BLaER1 (cell line): ENCODE measurements at regions not wholly inside any gene's neighbourhood (a gene's known extent, or its start where the extent isn't known, plus 50 kb on each side); places are given as distances from the start of the nearest gene placed in this dataset.

Source experiments
- H3K27ac ChIP-seq: shearing (Covaris generic); formaldehyde crosslinking; 2 replicates; pipeline ENCODE4 v1.8.1; 2022
- H3K27me3 ChIP-seq: shearing (Covaris generic); formaldehyde crosslinking; 2 replicates; pipeline ENCODE4 v1.8.1; 2022
- H3K36me3 ChIP-seq: shearing (Covaris generic); formaldehyde crosslinking; 2 replicates; pipeline ENCODE4 v1.8.1; 2022
- H3K4me1 ChIP-seq: shearing (Covaris generic); formaldehyde crosslinking; 2 replicates; pipeline ENCODE4 v1.8.1; 2022
- H3K4me2 ChIP-seq: shearing (Covaris generic); formaldehyde crosslinking; 2 replicates; pipeline ENCODE4 v1.8.1; 2022
- H3K4me3 ChIP-seq: shearing (Covaris generic); formaldehyde crosslinking; 2 replicates; pipeline ENCODE4 v1.8.1; 2022
- H3K9ac ChIP-seq: shearing (Covaris generic); formaldehyde crosslinking; 2 replicates; pipeline ENCODE4 v1.8.1; 2022
- H3K9me3 ChIP-seq: shearing (Covaris generic); formaldehyde crosslinking; 2 replicates; pipeline ENCODE4 v1.8.1; 2022
- H4K20me1 ChIP-seq: shearing (Covaris generic); formaldehyde crosslinking; 2 replicates; pipeline ENCODE4 v1.8.1; 2022
- Cebpa-rat ChIP-seq: shearing (Covaris generic); IDR thresholded peaks from 2 replicates; pipeline ENCODE4 v1.8.1; 2022

GRCh38 chr2:150160058-150160457 is 327.4 kb downstream of the RND3 start:
- no peaks in the 10 kb centered on the region for H4K20me1 ChIP-seq
- H3K4me3 ChIP-seq: no peak overlapping the region
- no peaks in the 10 kb centered on the region for H3K36me3 ChIP-seq
- no peak overlapping the region for H3K4me2 ChIP-seq
- no peak overlapping the region for H3K27ac ChIP-seq
- TF ChIP-seq Cebpa-rat: no peak
- H3K27me3 ChIP-seq: no peaks in the 10 kb centered on the region
- H3K4me1 ChIP-seq: no peaks in the 10 kb centered on the region
- H3K9ac ChIP-seq: no peak overlapping the region
- H3K9me3 ChIP-seq: no peaks in the 10 kb centered on the region

GRCh38 chr2:150159300-150159699 is 328.2 kb downstream of the RND3 start:
- H3K27ac ChIP-seq: no peak overlapping the region
- no peak overlapping the region for H3K9ac ChIP-seq
- no peak for TF ChIP-seq Cebpa-rat
- no peaks in the 10 kb centered on the region for H4K20me1 ChIP-seq
- no peaks in the 10 kb centered on the region for H3K9me3 ChIP-seq
- no peak overlapping the region for H3K4me2 ChIP-seq
- H3K36me3 ChIP-seq: no peaks in the 10 kb centered on the region
- H3K4me1 ChIP-seq: no peaks in the 10 kb centered on the region
- H3K27me3 ChIP-seq: no peaks in the 10 kb centered on the region
- H3K4me3 ChIP-seq: no peak overlapping the region

DNA sequence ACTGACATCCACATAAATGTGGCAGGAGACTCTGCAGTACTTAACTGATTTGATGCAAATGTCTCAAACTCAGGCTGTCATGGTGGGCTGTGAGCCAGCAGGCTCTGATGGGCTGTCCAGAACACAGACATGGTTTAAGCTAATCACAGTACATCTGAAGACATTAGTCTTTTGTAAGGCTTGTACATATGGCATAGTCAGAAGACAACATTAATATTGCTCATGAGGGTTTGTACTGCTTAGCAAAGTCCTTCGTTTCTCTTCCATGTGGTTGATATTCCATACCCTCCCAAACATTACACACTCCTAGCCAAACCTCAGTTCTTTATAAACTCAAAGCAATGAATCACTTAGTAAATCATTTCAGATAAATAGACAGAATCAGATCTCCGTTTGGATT is 330.6 kb downstream of the RND3 start:
- Histone ChIP-seq H3K36me3 (no peaks in the 10 kb centered on the region), H3K4me2 (no peak overlapping the region), H3K27ac (no peak overlapping the region), H3K4me1 (no peaks in the 10 kb centered on the region), H3K9me3 (no peaks in the 10 kb centered on the region), H3K4me3 (no peak overlapping the region), H3K27me3 (no peaks in the 10 kb centered on the region), H4K20me1 (no peaks in the 10 kb centered on the region), H3K9ac (no peak overlapping the region)
- TF ChIP-seq Cebpa-rat: no peak

- H3K9me3 ChIP-seq: no peaks in the 10 kb centered on the region
- no peak for TF ChIP-seq Cebpa-rat
- no peak overlapping the region for H3K4me3 ChIP-seq
- H3K4me1 ChIP-seq: no peaks in the 10 kb centered on the region
- no peak overlapping the region for H3K4me2 ChIP-seq
- no peaks in the 10 kb centered on the region for H4K20me1 ChIP-seq
- H3K9ac ChIP-seq: no peak overlapping the region
- no peak overlapping the region for H3K27ac ChIP-seq
- H3K27me3 ChIP-seq: no peaks in the 10 kb centered on the region
- H3K36me3 ChIP-seq: no peaks in the 10 kb centered on the region
These were observed 331.1 kb downstream of the RND3 start for GRCh38 chr2:150156415-150156814.

GRCh38 chr2:150154308-150154797 is 333.1 kb downstream of the RND3 start:
- TF ChIP-seq Cebpa-rat: no peak
- Histone ChIP-seq H3K4me2 (no peak overlapping the region), H3K27ac (no peak overlapping the region), H3K4me3 (no peak overlapping the region), H3K9me3 (no peaks in the 10 kb centered on the region), H3K4me1 (no peaks in the 10 kb centered on the region), H3K9ac (no peak overlapping the region), H3K36me3 (no peaks in the 10 kb centered on the region), H3K27me3 (no peaks in the 10 kb centered on the region), H4K20me1 (no peaks in the 10 kb centered on the region)

- no peaks in the 10 kb centered on the region for H4K20me1 ChIP-seq
- no peak for TF ChIP-seq Cebpa-rat
- H3K36me3 ChIP-seq: no peaks in the 10 kb centered on the region
- no peak overlapping the region for H3K4me3 ChIP-seq
- H3K27me3 ChIP-seq: no peaks in the 10 kb centered on the region
- no peaks in the 10 kb centered on the region for H3K4me1 ChIP-seq
- H3K4me2 ChIP-seq: no peak overlapping the region
- no peak overlapping the region for H3K9ac ChIP-seq
- no peak overlapping the region for H3K27ac ChIP-seq
- H3K9me3 ChIP-seq: no peaks in the 10 kb centered on the region
These were observed 333.7 kb downstream of the RND3 start for GRCh38 chr2:150153646-150154307.

- no peaks in the 10 kb centered on the region for H3K4me1 ChIP-seq
- no peak for TF ChIP-seq Cebpa-rat
- H3K9me3 ChIP-seq: peaks cover 8% of the 10 kb centered on the region
- no peak overlapping the region for H3K4me2 ChIP-seq
- H3K27me3 ChIP-seq: no peaks in the 10 kb centered on the region
- no peak overlapping the region for H3K27ac ChIP-seq
- H3K4me3 ChIP-seq: no peak overlapping the region
- no peaks in the 10 kb centered on the region; the same call in 1 of the 2 replicates for H3K36me3 ChIP-seq
- H3K9ac ChIP-seq: no peak overlapping the region
- H4K20me1 ChIP-seq: no peaks in the 10 kb centered on the region
These were observed 335.2 kb downstream of the RND3 start for GRCh38 chr2:150152230-150152629.

DNA sequence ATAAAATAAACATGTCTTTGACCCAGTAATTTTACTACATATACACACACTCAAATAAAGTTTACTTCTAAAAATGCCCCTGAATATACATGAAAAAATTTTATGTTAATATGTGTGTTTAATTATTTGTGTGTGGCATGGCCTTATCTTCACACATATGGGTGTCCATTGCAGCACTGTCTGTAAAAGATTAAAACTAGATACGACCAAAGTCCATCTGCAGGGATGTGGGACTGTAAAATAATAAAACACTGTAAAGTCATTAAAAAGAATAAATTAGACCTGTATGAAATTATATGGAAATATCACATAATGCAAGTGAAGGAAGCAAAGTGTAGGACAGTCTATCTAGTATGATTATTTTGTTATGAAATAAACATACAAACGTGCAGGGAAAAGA is 337.3 kb downstream of the RND3 start:
- Histone ChIP-seq H3K27ac (no peak overlapping the region), H3K36me3 (peaks cover 11% of the 10 kb centered on the region; the same call in 1 of the 2 replicates), H4K20me1 (no peaks in the 10 kb centered on the region)

DNA sequence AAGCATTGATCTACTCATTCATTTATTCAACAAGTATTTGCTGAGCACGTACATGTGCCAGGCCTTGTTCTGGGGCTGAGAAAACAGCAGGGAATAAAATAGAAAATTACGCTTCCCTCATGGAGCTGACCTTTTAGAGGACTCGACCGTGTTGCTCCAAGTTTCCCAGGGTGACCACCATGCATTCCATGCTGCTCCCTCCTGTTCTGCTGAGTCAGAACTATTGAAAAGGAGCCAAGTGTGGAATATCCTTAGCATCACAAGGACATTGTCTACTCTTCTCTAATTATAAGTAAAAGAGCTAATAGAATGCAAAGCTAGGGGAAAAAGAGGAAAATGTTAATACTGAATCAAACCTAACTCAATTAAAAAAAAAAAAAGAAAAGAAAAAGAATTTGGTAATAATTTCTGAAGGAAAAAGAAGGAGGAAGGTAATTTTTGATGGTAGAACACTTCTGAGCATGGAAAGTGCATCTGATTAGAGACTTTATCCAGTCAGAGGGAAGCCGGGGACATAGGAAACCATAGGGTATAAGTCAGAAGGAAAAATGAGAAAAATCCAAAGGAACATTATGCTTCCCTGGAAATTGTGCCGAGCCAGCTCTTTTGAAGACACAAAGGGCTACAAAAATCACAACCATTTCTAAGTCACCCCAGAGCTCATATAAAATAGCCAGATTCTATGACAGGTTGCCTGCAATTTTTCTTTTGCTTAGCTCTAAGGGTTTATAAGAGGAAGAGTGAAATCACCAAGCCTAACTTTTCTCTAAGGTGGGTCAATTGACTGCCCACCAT is 339.4 kb downstream of the RND3 start:
- H3K4me3 ChIP-seq: no peak overlapping the region
- H3K27me3 ChIP-seq: no peaks in the 10 kb centered on the region
- no peak overlapping the region for H3K9ac ChIP-seq
- H3K4me1 ChIP-seq: peaks cover 27% of the 10 kb centered on the region
- H3K4me2 ChIP-seq: no peak overlapping the region
- peaks cover 11% of the 10 kb centered on the region; the same call in 1 of the 2 replicates for H3K36me3 ChIP-seq
- no peak for TF ChIP-seq Cebpa-rat
- no peaks in the 10 kb centered on the region for H4K20me1 ChIP-seq
- H3K27ac ChIP-seq: no peak overlapping the region
- peaks cover 25% of the 10 kb centered on the region for H3K9me3 ChIP-seq

More for the DNA sequence above, 337.3 kb downstream of the RND3 start:
- H3K9me3 ChIP-seq: peaks cover 25% of the 10 kb centered on the region
- no peak overlapping the region for H3K4me3 ChIP-seq
- no peak overlapping the region for H3K4me2 ChIP-seq
- H3K4me1 ChIP-seq: peaks cover 6% of the 10 kb centered on the region
- TF ChIP-seq Cebpa-rat: no peak
- no peaks in the 10 kb centered on the region for H3K27me3 ChIP-seq
- H3K9ac ChIP-seq: no peak overlapping the region

- no peak for TF ChIP-seq Cebpa-rat
- H3K4me2 ChIP-seq: no peak overlapping the region
- H3K27me3 ChIP-seq: no peaks in the 10 kb centered on the region
- H3K27ac ChIP-seq: no peak overlapping the region
- 0 out of 2 replicates have a peak overlapping the region, but pooled peaks have one; percentile 4 for H3K4me3 ChIP-seq
- peaks cover 25% of the 10 kb centered on the region for H3K9me3 ChIP-seq
- H3K4me1 ChIP-seq: peaks cover 39% of the 10 kb centered on the region
- no peak overlapping the region for H3K9ac ChIP-seq
- H4K20me1 ChIP-seq: no peaks in the 10 kb centered on the region
- peaks cover 11% of the 10 kb centered on the region; the same call in 1 of the 2 replicates for H3K36me3 ChIP-seq
These were observed 340.6 kb downstream of the RND3 start for GRCh38 chr2:150146879-150147278.
